SU-DHL-6 (cell line): ENCODE measurements at regions not wholly inside any gene's neighbourhood (a gene's known extent, or its start where the extent isn't known, plus 50 kb on each side); places are given as distances from the start of the nearest gene placed in this dataset.

Source experiments
- H2AFZ ChIP-seq: fragments of 200-600 bp; sonication (generic); 2 replicates; pipeline ENCODE4 v1.6.1; 2014; ENCODE audit warnings: low read depth, mild to moderate bottlenecking, moderate library complexity, mixed read lengths, antibody characterized with exemption, low read length; ENCODE audit not compliant: severe bottlenecking
- H3F3A ChIP-seq: fragments of 200-600 bp; shearing (Covaris generic); 2 replicates; pipeline ENCODE4 v1.6.0; 2016; ENCODE audit warnings: antibody characterized with exemption, mild to moderate bottlenecking; ENCODE audit not compliant: insufficient read depth
- H3K27ac ChIP-seq: fragments of 200-600 bp; sonication (generic); 2 replicates; pipeline ENCODE4 v1.5.1; 2016; ENCODE audit warnings: low read depth, mild to moderate bottlenecking, low read length, moderate library complexity, mixed read lengths
- H3K27me3 ChIP-seq: fragments of 200-600 bp; sonication (generic), shearing (Covaris generic); 2 replicates; pipeline ENCODE4 v1.6.0; 2014; ENCODE audit warnings: mild to moderate bottlenecking, low read length
- H3K36me3 ChIP-seq: fragments of 200-600 bp; sonication (generic); 2 replicates; pipeline ENCODE4 v1.6.1; 2014; ENCODE audit warnings: mild to moderate bottlenecking, low read length, mixed read lengths
- H3K4me2 ChIP-seq: fragments of 300-600, 200-600 bp; shearing (Covaris generic), sonication (generic); 2 replicates; pipeline ENCODE4 v1.6.0; 2014; ENCODE audit warnings: low read length, low read depth, mild to moderate bottlenecking; ENCODE audit not compliant: poor library complexity, severe bottlenecking
- H3K4me3 ChIP-seq: fragments of 200-600 bp; sonication (generic); 2 replicates; pipeline ENCODE4 v1.5.1; 2014; ENCODE audit warnings: antibody characterized with exemption, low read length, mild to moderate bottlenecking, mixed read lengths; ENCODE audit not compliant: insufficient read depth, poor library complexity, severe bottlenecking
- H3K79me2 ChIP-seq: fragments of 200-600 bp; sonication (generic); 2 replicates; pipeline ENCODE4 v1.6.1; 2014; ENCODE audit warnings: mild to moderate bottlenecking, low read length, moderate library complexity; ENCODE audit not compliant: insufficient read depth
- H3K9ac ChIP-seq: fragments of 200-600 bp; sonication (generic); 2 replicates; pipeline ENCODE4 v1.7.0; 2014; ENCODE audit warnings: mild to moderate bottlenecking, low read length
- H3K9me2 ChIP-seq: fragments of 200-600 bp; sonication (generic); replicated peaks from 2 replicates; pipeline ENCODE4 v1.6.1; 2014; ENCODE audit warnings: low read length; ENCODE audit not compliant: insufficient read depth
- H3K9me3 ChIP-seq: fragments of 200-600 bp; sonication (generic); 2 replicates; pipeline ENCODE4 v1.6.1; 2014; ENCODE audit warnings: low read length, mixed read lengths; ENCODE audit not compliant: insufficient read depth
- H4K20me1 ChIP-seq: fragments of 200-600 bp; sonication (generic); 2 replicates; pipeline ENCODE4 v1.6.1; 2014; ENCODE audit warnings: low read depth, mild to moderate bottlenecking, antibody characterized with exemption, low read length, moderate library complexity, mixed read lengths
- EZH2phosphoT487 ChIP-seq: fragments of 200-600 bp; sonication (generic), shearing (Covaris generic); conservative IDR thresholded peaks from 2 replicates; pipeline ENCODE4 v1.6.1; 2018; ENCODE audit warnings: mild to moderate bottlenecking, antibody characterized with exemption, low read length, moderate library complexity, mixed read lengths
- TF ChIP-seq, protein P1 (sequence below): fragments of 200-600 bp; sonication (generic); IDR thresholded peaks from one replicate; pipeline ENCODE4 v1.5.1; 2017; ENCODE audit warnings: antibody characterized with exemption, mild to moderate bottlenecking, low read length, moderate library complexity; ENCODE audit not compliant: insufficient read depth, poor library complexity, severe bottlenecking

DNA sequence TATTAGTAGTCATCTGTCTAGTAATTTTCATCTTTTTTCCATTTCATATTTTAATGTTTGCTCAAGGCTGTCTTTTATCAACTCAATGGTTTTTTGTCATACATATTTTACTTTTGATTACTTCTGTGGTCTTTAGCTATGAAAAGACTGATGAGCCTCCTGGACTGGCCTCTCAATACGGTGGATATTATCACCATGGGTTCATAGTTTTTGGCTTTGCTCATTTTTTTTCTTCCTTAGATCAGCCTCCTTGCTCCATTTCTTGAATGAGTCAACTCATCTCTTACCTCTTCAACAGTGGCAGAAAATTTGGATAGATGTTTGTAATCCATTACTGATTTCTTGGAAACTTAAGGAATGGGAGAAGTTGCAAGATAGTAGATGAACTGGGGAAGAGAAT lies 80.1 kb upstream of the ELOVL5 start:
- TF ChIP-seq, protein P1, sequence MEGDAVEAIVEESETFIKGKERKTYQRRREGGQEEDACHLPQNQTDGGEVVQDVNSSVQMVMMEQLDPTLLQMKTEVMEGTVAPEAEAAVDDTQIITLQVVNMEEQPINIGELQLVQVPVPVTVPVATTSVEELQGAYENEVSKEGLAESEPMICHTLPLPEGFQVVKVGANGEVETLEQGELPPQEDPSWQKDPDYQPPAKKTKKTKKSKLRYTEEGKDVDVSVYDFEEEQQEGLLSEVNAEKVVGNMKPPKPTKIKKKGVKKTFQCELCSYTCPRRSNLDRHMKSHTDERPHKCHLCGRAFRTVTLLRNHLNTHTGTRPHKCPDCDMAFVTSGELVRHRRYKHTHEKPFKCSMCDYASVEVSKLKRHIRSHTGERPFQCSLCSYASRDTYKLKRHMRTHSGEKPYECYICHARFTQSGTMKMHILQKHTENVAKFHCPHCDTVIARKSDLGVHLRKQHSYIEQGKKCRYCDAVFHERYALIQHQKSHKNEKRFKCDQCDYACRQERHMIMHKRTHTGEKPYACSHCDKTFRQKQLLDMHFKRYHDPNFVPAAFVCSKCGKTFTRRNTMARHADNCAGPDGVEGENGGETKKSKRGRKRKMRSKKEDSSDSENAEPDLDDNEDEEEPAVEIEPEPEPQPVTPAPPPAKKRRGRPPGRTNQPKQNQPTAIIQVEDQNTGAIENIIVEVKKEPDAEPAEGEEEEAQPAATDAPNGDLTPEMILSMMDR: no peak
- TF ChIP-seq EZH2phosphoT487: no peak
- Histone ChIP-seq H4K20me1 (no peaks in the 10 kb centered on the region), H3K27ac (no peak overlapping the region), H3K36me3 (no peaks in the 10 kb centered on the region), H3K79me2 (no peaks in the 10 kb centered on the region), H3K9me2 (no peaks in the 10 kb centered on the region), H3K9ac (no peak overlapping the region), H3K4me2 (no peak overlapping the region), H3K9me3 (no peaks in the 10 kb centered on the region), H3K27me3 (no peaks in the 10 kb centered on the region), H2AFZ (no peak overlapping the region), H3F3A (no peaks in the 10 kb centered on the region), H3K4me3 (no peak overlapping the region)

DNA sequence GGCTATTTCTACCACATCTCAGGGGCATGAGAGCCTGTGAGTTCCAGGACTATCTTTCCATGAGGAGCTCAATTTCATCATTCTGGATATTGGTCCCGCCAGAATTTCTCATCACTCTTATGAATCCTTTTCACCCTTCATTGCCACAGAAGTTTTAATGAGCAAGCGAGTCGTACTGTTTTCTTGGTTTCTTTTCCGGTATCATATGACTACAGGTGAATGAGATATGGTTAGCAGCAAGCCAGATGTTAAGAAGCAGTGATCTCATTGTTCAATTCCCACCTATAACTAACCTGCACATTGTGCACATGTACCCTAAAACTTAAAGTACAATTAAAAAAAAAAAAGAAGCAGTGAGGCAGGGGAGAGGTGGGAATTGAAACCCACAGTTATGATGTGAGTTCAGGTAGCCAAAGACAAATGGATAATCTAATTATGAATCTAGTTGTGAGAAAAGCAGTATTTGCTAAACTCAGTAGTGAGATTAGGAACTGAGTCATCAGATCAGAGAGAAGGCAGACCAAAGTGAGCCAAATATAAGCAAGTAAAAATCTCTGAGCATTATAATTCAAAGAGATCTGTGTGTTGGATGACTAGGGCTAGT lies 78.0 kb upstream of the ELOVL5 start:
- TF ChIP-seq, protein P1: no peak
- no peak for TF ChIP-seq EZH2phosphoT487
- Histone ChIP-seq H3K27me3 (no peaks in the 10 kb centered on the region), H3K9ac (no peak overlapping the region), H3F3A (no peaks in the 10 kb centered on the region), H2AFZ (no peak overlapping the region), H3K79me2 (no peaks in the 10 kb centered on the region), H3K9me2 (no peaks in the 10 kb centered on the region), H3K27ac (no peak overlapping the region), H3K4me2 (no peak overlapping the region), H3K4me3 (no peak overlapping the region), H4K20me1 (no peaks in the 10 kb centered on the region), H3K36me3 (no peaks in the 10 kb centered on the region), H3K9me3 (no peaks in the 10 kb centered on the region)

DNA sequence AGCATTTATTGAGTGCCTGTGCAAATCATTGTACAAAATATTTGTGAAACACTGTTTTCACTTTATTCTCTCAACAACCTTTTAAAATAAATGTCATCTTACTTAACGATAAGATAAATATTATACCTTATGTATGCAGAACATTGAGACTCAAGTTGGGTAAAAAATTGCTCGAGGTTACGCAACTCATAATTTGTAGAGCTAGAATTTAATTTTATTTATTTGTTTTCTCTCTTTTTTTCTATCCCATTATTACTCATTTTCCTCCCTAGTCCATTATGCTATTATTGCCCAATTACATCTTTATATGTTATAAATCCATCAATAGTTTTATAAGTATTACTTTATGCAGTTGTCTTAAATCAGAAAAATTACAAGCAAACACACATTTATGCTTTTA lies 77.4 kb upstream of the ELOVL5 start:
- Histone ChIP-seq H3K9me2 (no peaks in the 10 kb centered on the region), H3K36me3 (no peaks in the 10 kb centered on the region), H3K4me2 (no peak overlapping the region), H3K4me3 (no peak overlapping the region), H2AFZ (no peak overlapping the region), H3K79me2 (no peaks in the 10 kb centered on the region), H3K9me3 (no peaks in the 10 kb centered on the region), H4K20me1 (no peaks in the 10 kb centered on the region), H3K9ac (no peak overlapping the region), H3F3A (no peaks in the 10 kb centered on the region), H3K27ac (no peak overlapping the region), H3K27me3 (no peaks in the 10 kb centered on the region)
- TF ChIP-seq, protein P1: no peak
- TF ChIP-seq EZH2phosphoT487: no peak
